Effector memory CD8-positive, alpha-beta T cell (primary cell): ENCODE measurements at regions not wholly inside any gene's neighbourhood (a gene's known extent, or its start where the extent isn't known, plus 50 kb on each side); places are given as distances from the start of the nearest gene placed in this dataset.
"Not testable (repeated sequence)": the region's sequence is repeated elsewhere in the genome, so short reads cannot be mapped to it uniquely, and the experiment has no call there.

Source experiments
- ATAC-seq: fragments of 150-1000 bp; cut with Tn5 transposase; replicated peaks from 2 replicates; pipeline ENCODE4 v1.10.0; 2021; ENCODE audit warnings: mild to moderate bottlenecking, moderate library complexity
- DNase-seq, 3 experiments: peaks; one replicate each; pipeline ENCODE4 v3.0.0; 2021
- H3K27ac Mint-ChIP-seq, 2 donors: one replicate each; pipeline ENCODE4 v1.8.0; 2022; ENCODE audit warnings: mild to moderate bottlenecking in 2 of 2, mixed read lengths in 2 of 2, moderate library complexity in 2 of 2
- H3K27me3 Mint-ChIP-seq, 2 donors: one replicate each; pipeline ENCODE4 v1.8.0; 2022; ENCODE audit warnings: mixed read lengths in 2 of 2
- H3K36me3 Mint-ChIP-seq: one replicate; pipeline ENCODE4 v1.8.0; 2022; ENCODE audit warnings: mild to moderate bottlenecking, moderate library complexity, mixed read lengths; ENCODE audit not compliant: insufficient read depth
- H3K4me1 Mint-ChIP-seq, 2 donors: one replicate each; pipeline ENCODE4 v1.8.0; 2022; ENCODE audit warnings: low read depth in 2 of 2, mixed read lengths in 2 of 2
- H3K4me3 Mint-ChIP-seq, 2 donors: one replicate each; pipeline ENCODE4 v1.8.0; 2022; ENCODE audit warnings: mild to moderate bottlenecking in 2 of 2, mixed read lengths in 2 of 2, moderate library complexity in 2 of 2
- H3K9me3 Mint-ChIP-seq, 2 donors: one replicate each; pipeline ENCODE4 v1.8.0; 2022; ENCODE audit warnings: mixed read lengths in 2 of 2

DNA sequence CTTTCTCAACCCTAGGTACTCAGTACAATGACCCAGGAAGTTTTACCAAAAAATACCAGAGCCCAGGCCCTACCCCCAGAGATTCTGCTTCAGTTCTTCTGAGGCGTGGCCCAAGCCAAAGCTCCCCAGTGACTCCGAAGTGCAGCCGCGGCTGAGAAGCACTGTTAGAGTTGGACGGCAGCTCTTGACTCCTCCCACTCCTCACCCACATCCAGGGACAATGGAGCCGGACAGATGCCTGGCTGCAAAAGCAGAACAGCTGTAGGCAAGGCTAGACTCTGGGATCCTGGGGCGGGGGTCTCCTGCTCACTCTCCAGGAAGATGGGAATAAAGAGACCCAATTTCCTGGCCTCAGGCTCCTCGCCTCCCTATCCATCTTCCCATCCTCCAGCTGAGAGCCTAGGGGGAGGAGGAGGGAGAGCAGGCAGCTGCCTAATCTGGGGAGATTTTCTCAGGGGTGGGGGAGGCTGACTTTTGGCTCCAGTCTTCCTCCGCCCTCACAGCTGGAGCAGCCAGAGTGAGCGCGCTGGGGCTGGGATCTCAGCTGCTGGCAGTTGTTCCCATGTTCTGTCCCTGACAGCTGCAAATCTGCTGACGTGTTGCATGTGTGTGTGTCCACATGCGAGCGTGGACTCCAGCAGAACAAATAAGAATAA, 223.8 kb downstream of the OPA1 start:
- no peak for ATAC-seq

DNA sequence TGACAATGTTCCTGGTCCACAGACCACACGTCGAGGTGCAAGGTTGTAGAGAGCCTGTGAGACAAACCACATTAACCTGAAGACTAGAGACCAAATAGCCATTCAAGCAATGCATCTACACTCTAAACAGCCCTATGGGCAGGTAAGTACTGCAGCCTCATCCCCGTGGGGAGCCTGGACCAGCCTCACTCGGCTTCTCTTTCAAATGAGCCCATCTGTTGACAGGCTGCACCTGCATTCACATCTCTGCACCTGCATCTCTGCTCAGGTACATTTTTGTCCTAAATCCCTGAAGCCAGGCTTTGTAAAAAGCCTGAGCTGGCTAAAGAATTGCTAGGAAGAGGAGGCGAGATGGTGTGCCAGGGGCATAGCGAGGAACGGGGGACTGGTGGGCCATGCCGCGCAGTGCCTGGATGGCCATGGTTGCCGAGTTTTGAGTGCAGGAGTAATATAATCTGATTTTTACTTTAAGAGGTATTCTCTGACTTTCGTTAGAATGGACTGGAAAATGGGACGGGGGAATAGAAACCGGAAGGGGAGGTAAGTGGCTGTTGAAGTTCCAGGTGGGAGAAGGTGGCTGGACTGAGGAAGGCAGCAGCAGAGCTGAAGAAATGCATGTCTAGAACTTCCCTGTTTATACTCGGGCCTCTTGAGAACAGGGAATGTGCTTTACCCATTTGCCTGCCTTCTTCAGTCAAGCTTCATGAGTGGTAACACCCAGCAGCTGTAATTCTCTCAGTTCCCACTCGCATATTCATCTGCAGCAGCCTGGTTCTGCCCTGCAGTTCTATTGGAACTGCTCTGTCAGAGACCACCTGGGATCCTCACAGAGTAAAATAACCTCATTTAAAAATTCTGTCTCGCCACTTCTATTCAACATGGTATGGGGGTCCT, 226.4 kb downstream of the OPA1 start:
- Mint-ChIP-seq H3K4me1 (no peaks in the 10 kb centered on the region), H3K36me3 (peaks cover 3% of the 10 kb centered on the region), H3K27ac (no peak overlapping the region), H3K4me3 (no peak overlapping the region), H3K27me3 (peaks cover 24 to 54% of the 10 kb centered on the region in 2 donors), H3K9me3 (no peaks in the 10 kb centered on the region)
- DNase-seq (no peak), ATAC-seq (no peak)

More for the DNA sequence above, 223.8 kb downstream of the OPA1 start:
- peaks cover 3% of the 10 kb centered on the region for H3K36me3 Mint-ChIP-seq
- H3K4me1 Mint-ChIP-seq, result no peaks in the 10 kb centered on the region
- no peak overlapping the region for H3K27ac Mint-ChIP-seq
- no peak for DNase-seq
- H3K4me3 Mint-ChIP-seq, result no peak overlapping the region
- no peaks in the 10 kb centered on the region for H3K9me3 Mint-ChIP-seq
- H3K27me3 Mint-ChIP-seq, result peaks cover 17 to 67% of the 10 kb centered on the region in 2 donors

DNA sequence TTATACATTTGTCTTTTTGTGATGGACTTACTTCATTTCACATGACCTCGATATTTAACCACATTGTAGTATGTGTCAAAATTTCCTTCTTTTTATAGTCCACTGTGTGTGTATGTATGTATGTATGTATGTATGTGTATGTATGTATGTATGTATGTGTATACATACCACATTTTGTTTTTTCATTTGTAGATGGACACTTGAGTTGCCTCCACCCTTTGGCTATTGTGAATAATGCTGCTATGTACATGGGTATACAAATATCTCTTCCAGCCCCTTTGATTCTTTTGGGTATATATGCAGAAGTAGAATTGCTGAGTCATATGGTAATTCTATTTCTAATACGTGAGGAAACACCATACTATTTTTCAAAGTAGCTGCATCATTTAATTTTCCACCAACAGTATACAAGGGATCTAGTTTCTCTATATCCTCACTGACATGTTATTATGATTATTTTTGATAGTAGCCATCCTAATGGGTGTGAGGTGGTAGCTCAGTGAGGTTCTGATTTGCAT, 228.2 kb downstream of the OPA1 start:
- ATAC-seq (no peak), DNase-seq (no peak)
- Mint-ChIP-seq H3K36me3 (peaks cover 3% of the 10 kb centered on the region), H3K4me1 (no peaks in the 10 kb centered on the region), H3K9me3 (no peaks in the 10 kb centered on the region), H3K4me3 (no peak overlapping the region), H3K27ac (no peak overlapping the region), H3K27me3 (peaks cover 24 to 54% of the 10 kb centered on the region in 2 donors)

DNA sequence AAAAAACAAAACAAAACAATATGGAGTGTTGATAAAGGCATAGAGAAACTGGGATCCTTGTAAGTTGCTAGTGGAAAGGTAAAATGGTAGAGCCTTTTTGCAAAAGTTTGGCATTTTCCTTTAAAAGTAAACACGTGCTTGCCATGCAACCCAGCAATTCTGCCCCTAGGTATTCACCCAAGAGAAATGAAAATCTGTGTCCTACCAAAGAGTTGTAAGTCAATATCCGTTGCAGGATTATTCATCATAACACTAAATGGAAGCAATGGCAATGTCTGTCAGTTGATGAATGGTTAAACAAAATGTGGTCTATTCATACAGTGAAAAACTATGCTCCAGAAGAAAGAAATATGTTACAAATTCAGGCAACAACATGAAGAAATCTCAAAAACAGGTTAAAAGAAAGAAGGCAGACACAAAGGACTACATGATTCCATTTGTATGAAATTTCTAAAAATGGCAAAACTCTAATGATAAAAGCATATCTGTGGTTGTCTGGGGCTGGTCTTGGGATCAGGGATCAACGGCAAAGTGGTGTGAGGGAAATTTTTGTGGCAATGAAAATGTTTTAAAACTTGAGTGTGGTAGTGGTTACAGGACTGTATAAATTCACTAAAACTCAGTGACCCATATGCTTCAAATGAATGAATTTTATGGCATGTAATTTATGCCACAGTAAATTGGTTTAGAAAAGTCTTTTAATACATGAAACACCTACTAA, 229.6 kb downstream of the OPA1 start:
- peaks cover 3% of the 10 kb centered on the region for H3K36me3 Mint-ChIP-seq
- H3K27ac Mint-ChIP-seq, result no peak overlapping the region
- ATAC-seq (no peak), DNase-seq (no peak)
- no peaks in the 10 kb centered on the region for H3K9me3 Mint-ChIP-seq
- peaks cover 24 to 58% of the 10 kb centered on the region in 2 donors for H3K27me3 Mint-ChIP-seq
- no peak overlapping the region for H3K4me3 Mint-ChIP-seq
- no peaks in the 10 kb centered on the region for H3K4me1 Mint-ChIP-seq

DNA sequence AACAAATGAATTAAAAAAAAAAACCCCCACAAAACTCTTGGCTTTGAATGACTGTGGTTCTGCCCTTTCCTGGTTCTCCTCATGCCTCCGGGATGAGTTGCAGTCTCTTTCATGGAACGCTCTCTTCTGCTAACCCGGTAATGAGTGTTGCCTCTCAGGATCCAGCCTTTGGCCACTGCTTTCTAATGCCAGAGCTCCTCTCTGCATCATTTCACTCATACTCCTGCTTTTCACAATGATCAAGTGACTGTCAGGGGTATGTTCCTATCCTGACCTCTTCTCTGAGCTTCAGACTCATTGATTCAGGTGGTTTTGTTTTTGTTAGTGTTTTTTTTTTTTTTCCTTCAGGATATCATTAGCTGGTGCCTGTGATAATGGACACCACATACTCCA, 230.2 kb downstream of the OPA1 start:
- not testable (repeated sequence) for DNase-seq, H3K36me3 Mint-ChIP-seq, ATAC-seq, H3K27ac Mint-ChIP-seq, H3K9me3 Mint-ChIP-seq, H3K4me3 Mint-ChIP-seq, H3K4me1 Mint-ChIP-seq
- H3K27me3 Mint-ChIP-seq, result peaks cover 24 to 59% of the 10 kb centered on the region in 2 donors

DNA sequence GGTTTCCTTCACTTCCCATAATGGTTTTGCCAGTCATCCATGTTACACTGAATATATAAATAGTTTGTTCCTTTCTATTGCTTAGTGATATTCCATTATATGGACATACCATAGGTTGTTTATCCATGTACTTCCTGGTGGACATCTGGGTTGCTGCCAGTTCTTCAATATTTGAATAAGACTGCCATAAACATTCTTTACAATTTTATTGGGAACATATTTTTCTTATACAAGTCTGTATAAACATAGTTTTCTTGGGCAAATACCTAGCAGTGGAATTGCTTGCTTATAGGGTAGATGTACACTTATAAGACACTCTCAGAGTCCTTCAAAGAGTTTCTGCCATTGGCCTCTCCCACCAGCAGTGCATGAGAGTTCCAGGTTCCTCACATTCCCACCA, 231.4 kb downstream of the OPA1 start:
- no peak for ATAC-seq
- H3K9me3 Mint-ChIP-seq, result no peaks in the 10 kb centered on the region
- H3K4me1 Mint-ChIP-seq, result no peaks in the 10 kb centered on the region
- peaks cover 22 to 60% of the 10 kb centered on the region in 2 donors for H3K27me3 Mint-ChIP-seq
- DNase-seq, result no peak
- H3K4me3 Mint-ChIP-seq, result no peak overlapping the region
- H3K36me3 Mint-ChIP-seq, result no peaks in the 10 kb centered on the region
- H3K27ac Mint-ChIP-seq, result no peak overlapping the region

DNA sequence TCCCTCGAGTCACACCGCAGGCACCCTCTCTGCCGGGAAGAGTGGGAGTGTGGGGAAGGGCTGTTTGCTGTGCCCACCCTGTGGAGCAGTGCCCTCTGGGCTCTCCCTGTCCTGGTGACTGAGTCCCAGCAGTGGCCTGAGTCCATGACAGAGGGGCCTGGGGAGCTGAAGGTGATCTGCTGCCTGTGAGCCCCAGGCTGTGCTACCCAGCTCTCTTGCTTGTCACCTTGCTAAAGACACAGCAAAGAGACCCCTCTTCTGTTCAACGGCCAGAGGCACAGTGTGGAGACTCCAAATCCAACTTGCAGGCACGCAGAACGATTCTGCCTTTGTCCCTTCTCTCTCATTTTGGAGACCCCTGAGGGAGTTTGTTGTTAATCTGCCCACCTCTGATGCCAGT, 232.6 kb downstream of the OPA1 start:
- Mint-ChIP-seq H3K27ac (no peak overlapping the region), H3K4me1 (no peaks in the 10 kb centered on the region), H3K4me3 (no peak overlapping the region), H3K27me3 (peaks cover 15 to 53% of the 10 kb centered on the region in 2 donors), H3K36me3 (no peaks in the 10 kb centered on the region), H3K9me3 (no peaks in the 10 kb centered on the region)
- DNase-seq (no peak), ATAC-seq (no peak)

DNA sequence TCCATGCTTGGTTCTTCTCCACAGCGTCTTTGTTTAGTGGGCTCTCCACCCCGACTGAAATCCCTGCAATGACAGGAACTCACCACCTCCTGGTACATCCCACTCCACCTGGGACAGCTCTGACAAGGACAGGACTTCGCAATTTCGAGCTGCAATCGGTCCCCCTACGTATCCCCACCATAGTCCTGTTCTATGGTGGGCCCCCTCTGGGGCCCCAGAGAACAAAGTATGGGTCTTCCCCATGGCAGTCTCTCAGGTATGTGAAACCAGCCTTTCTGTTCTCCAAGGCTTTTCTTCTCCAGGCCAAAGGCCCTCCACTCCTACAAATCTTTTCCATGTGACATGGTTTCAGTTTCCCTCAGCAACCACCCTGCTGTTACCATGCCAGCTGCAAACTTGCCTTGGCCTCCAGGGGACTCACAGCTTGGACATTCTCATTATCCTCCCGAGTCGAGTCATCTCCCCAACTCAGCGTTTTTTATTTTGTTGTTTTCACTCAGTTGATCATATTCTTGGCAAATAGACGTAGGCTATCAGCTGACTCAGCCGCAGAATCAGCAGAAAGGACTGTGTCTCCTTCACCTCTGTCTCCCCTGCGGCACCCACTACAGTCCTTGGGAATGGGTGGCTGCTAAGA, 233.3 kb downstream of the OPA1 start:
- no peaks in the 10 kb centered on the region for H3K9me3 Mint-ChIP-seq
- no peak overlapping the region for H3K27ac Mint-ChIP-seq
- ATAC-seq, result no peak
- H3K36me3 Mint-ChIP-seq, result no peaks in the 10 kb centered on the region
- no peak for DNase-seq
- H3K4me3 Mint-ChIP-seq, result no peak overlapping the region
- H3K4me1 Mint-ChIP-seq, result no peaks in the 10 kb centered on the region
- peaks cover 8 to 49% of the 10 kb centered on the region in 2 donors for H3K27me3 Mint-ChIP-seq

DNA sequence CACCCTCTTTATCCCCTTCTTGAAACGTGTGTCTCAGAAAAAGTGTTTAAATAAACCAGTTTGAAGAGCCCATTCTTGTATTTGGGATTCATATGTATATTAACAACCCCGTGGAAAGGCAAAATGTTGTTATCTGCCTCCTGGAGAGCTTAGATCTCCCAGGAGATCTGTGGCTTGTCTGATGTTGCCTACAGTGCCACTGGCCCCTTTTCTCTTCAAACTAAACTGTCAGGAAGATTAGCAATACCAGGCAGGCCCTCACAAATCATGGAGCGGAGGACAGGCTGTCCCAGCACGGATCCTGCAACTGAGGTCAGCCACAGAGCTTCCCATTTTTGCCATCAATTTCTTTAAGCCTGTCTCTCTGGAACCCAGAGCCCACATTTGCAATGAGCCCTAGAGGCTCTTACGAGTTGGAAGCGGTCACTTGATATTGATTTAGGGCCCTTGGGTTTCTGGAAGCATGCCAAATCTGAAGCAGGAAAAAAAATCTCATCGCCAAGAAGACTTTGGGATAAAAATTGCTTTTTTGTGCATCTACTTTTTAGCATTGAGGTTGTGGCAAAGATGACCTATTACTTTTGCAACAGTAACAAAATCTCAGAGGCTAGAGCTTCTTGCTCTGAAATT, 234.1 kb downstream of the OPA1 start:
- Mint-ChIP-seq H3K27me3 (peaks cover 7 to 57% of the 10 kb centered on the region in 2 donors), H3K27ac (no peak overlapping the region), H3K4me1 (no peaks in the 10 kb centered on the region), H3K9me3 (no peaks in the 10 kb centered on the region), H3K36me3 (peaks cover 3% of the 10 kb centered on the region), H3K4me3 (no peak overlapping the region)
- DNase-seq, result no peak
- ATAC-seq, result no peak

DNA sequence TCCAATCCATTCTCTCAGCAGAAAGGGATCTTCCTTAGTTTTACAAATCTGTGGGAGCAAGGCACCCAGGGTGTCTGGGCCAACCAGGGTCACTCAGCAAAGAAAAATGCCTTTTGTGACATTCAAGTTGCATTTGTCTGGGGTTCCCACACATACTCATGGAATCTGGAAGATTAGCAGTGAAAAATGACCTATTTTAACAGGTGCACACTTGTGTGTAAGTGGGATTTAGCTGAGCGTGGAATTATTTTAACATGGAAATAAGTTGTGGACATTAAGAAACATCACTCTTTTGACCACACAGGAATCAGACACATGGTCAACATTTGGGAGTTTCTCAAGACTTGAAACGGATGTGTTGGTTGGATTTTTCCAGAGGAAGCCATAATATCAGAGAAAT, 234.9 kb downstream of the OPA1 start:
- no peak for DNase-seq
- ATAC-seq, result no peak
- Mint-ChIP-seq H3K27ac (no peak overlapping the region), H3K27me3 (peaks cover 7 to 55% of the 10 kb centered on the region in 2 donors), H3K4me3 (no peak overlapping the region), H3K36me3 (peaks cover 3% of the 10 kb centered on the region), H3K4me1 (no peaks in the 10 kb centered on the region), H3K9me3 (no peaks in the 10 kb centered on the region)

DNA sequence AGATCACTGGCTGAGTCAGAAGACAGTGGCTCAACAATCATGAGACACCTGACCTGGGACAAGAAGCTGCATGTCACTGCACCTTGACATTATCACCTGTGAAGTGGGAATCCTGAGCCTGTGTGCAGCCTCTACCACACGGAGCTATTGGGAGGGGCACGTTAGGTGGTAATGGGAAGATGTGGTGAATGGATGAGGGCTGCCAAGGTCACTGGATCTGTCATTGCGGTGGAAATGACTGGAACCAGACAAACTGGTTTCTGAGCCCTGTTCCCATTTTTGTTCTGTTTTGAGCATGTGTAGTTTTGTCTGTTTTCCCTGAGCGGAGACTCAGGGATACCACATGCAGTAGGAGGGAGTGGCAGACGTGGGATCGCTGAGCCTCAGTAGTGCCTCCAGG, 235.5 kb downstream of the OPA1 start:
- H3K36me3 Mint-ChIP-seq, result peaks cover 3% of the 10 kb centered on the region
- H3K9me3 Mint-ChIP-seq, result no peaks in the 10 kb centered on the region
- no peak for ATAC-seq
- no peak for DNase-seq
- H3K4me1 Mint-ChIP-seq, result no peaks in the 10 kb centered on the region
- no peak overlapping the region for H3K27ac Mint-ChIP-seq
- H3K27me3 Mint-ChIP-seq, result peaks cover 9 to 54% of the 10 kb centered on the region in 2 donors
- H3K4me3 Mint-ChIP-seq, result no peak overlapping the region

DNA sequence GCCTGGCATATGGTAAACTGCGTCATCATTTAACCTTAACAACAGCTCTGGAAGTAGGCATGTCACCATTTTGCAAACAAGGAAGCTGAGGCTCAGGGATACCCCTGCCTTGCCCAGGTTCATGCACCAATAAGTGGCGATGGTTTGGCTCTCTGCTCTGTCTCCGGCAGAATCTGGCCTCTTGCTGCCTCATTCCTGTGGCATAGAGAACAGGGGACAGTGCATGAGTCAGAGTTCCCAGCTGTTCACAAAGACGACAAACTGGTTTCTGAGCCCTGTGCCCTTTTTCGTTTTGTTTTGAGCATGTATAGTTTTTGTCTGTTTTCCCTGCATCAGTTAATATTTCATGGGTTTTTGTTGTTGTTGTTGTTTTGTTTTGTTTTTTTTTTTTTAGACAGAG, 236.8 kb downstream of the OPA1 start:
- no peak for DNase-seq
- Mint-ChIP-seq H3K27me3 (peaks cover 19 to 65% of the 10 kb centered on the region in 2 donors), H3K27ac (no peak overlapping the region), H3K4me3 (no peak overlapping the region), H3K4me1 (no peaks in the 10 kb centered on the region), H3K36me3 (peaks cover 3% of the 10 kb centered on the region), H3K9me3 (no peaks in the 10 kb centered on the region)
- no peak for ATAC-seq

DNA sequence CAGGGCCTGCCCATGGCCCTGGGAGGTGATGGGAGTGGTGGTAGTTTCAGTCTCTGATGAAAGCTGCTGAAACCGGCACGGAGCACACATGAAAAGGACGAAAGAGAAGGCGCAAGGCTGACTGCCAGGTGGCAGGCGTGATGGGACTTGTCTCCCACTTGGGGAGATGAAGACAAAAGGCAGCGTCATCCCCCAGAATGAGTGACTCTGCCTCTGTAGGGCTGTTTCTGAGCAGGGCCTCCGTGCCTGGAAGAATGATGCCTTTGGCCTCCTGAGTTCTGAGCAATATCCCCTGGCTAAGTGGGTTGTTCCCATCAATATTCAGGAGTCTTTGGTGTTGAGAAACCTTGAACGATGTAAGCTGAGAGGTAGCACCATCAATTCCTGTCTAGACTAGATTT, 237.8 kb downstream of the OPA1 start:
- no peaks in the 10 kb centered on the region for H3K4me1 Mint-ChIP-seq
- peaks cover 3% of the 10 kb centered on the region for H3K36me3 Mint-ChIP-seq
- H3K27me3 Mint-ChIP-seq, result peaks cover 25 to 68% of the 10 kb centered on the region in 2 donors
- no peak overlapping the region for H3K27ac Mint-ChIP-seq
- no peak for DNase-seq
- H3K9me3 Mint-ChIP-seq, result no peaks in the 10 kb centered on the region
- no peak overlapping the region for H3K4me3 Mint-ChIP-seq
- ATAC-seq, result no peak
